DND-41 (cell line): ENCODE measurements at regions not wholly inside any gene's neighbourhood (a gene's known extent, or its start where the extent isn't known, plus 50 kb on each side); places are given as distances from the start of the nearest gene placed in this dataset.

Experiments
- ATAC-seq: fragments of 200-7000 bp; cut with Tn5 transposase; 3 replicates; pipeline ENCODE4 v1.9.1; 2021; ENCODE audit warnings: low read depth; ENCODE audit not compliant: insufficient read depth
- DNase-seq: peaks from one replicate; pipeline ENCODE4 v3.0.0-alpha.2; 2020
- H2AFZ ChIP-seq: 2 replicates; pipeline ENCODE4 v1.6.0; 2012; ENCODE audit warnings: low read depth, low read length
- H3K27ac ChIP-seq: 2 replicates; pipeline ENCODE4 v1.5.1; 2012; ENCODE audit warnings: low read length, inconsistent platforms
- H3K27me3 ChIP-seq: fragments of 200-600 bp; sonication (generic); 2 replicates; pipeline ENCODE4 v1.6.0; 2012; ENCODE audit warnings: low read length, mild to moderate bottlenecking, inconsistent platforms; ENCODE audit not compliant: insufficient read depth, poor library complexity
- H3K36me3 ChIP-seq: 2 replicates; pipeline ENCODE4 v1.5.1; 2012; ENCODE audit warnings: low read length, inconsistent platforms; ENCODE audit not compliant: insufficient read depth
- H3K4me1 ChIP-seq: 2 replicates; pipeline ENCODE4 v1.5.1; 2012; ENCODE audit warnings: mild to moderate bottlenecking, low read length; ENCODE audit not compliant: insufficient read depth
- H3K4me2 ChIP-seq: 2 replicates; pipeline ENCODE4 v1.6.0; 2012; ENCODE audit warnings: mild to moderate bottlenecking, moderate library complexity, low read length, inconsistent platforms; ENCODE audit not compliant: insufficient read depth
- H3K4me3 ChIP-seq, 2 experiments: fragments of 200-600 bp in 1 of 2; shearing (Covaris generic) in 1 of 2; 2 replicates each; pipeline ENCODE4 v1.5.1; 2012 to 2016; ENCODE audit warnings: inconsistent platforms in 2 of 2, low read length in 2 of 2, mild to moderate bottlenecking in 2 of 2, low read depth in 1 of 2, moderate library complexity in 1 of 2
- H3K79me2 ChIP-seq: 2 replicates; pipeline ENCODE4 v1.6.0; 2012; ENCODE audit warnings: low read length, inconsistent platforms; ENCODE audit not compliant: insufficient read depth
- H3K9ac ChIP-seq: 2 replicates; pipeline ENCODE4 v1.6.0; 2012; ENCODE audit warnings: low read depth, mild to moderate bottlenecking, inconsistent platforms, low read length, moderate library complexity
- H3K9me3 ChIP-seq: 2 replicates; pipeline ENCODE4 v1.5.1; 2012; ENCODE audit warnings: low read length, moderate library complexity, mild to moderate bottlenecking, inconsistent platforms; ENCODE audit not compliant: insufficient read depth, severe bottlenecking
- H4K20me1 ChIP-seq: 2 replicates; pipeline ENCODE4 v1.6.0; 2012; ENCODE audit warnings: low read length; ENCODE audit not compliant: insufficient read depth
- CTCF ChIP-seq: IDR thresholded peaks from 2 replicates; pipeline ENCODE4 v1.5.1; 2012; ENCODE audit warnings: borderline replicate concordance, low read length, moderate library complexity, mild to moderate bottlenecking; ENCODE audit not compliant: poor library complexity, severe bottlenecking; ENCODE audit errors: extremely low read depth
- EZH2 ChIP-seq: IDR thresholded peaks from 3 replicates; pipeline ENCODE4 v1.6.1; 2012; ENCODE audit warnings: borderline replicate concordance, low read depth, mild to moderate bottlenecking, moderate library complexity, low read length, inconsistent platforms; ENCODE audit not compliant: severe bottlenecking

GRCh38 chr6:137653706-137654059 lies 159.5 kb upstream of the OLIG3 start:
- Histone ChIP-seq H3K9me3 (no peaks in the 10 kb centered on the region), H3K27me3 (no peaks in the 10 kb centered on the region), H3K4me1 (peaks cover 59% of the 10 kb centered on the region), H3K27ac (peak overlapping the region; percentile 63), H4K20me1 (no peaks in the 10 kb centered on the region), H3K4me3 (no peak overlapping the region), H3K36me3 (no peaks in the 10 kb centered on the region), H3K4me2 (no peak overlapping the region), H3K79me2 (no peaks in the 10 kb centered on the region), H2AFZ (no peak overlapping the region), H3K9ac (no peak overlapping the region)
- DNase-seq = no peak
- ATAC-seq = no peak
- TF ChIP-seq EZH2 (no peak), CTCF (no peak)

GRCh38 chr6:137654365-137654981 lies 160.3 kb upstream of the OLIG3 start:
- DNase-seq = no peak
- H3K9me3 ChIP-seq = no peaks in the 10 kb centered on the region
- no peak overlapping the region for H3K4me2 ChIP-seq
- no peaks in the 10 kb centered on the region for H3K27me3 ChIP-seq
- H4K20me1 ChIP-seq = no peaks in the 10 kb centered on the region
- no peaks in the 10 kb centered on the region for H3K79me2 ChIP-seq
- H3K4me1 ChIP-seq = peaks cover 64% of the 10 kb centered on the region
- H3K36me3 ChIP-seq = no peaks in the 10 kb centered on the region
- TF ChIP-seq CTCF = no peak
- TF ChIP-seq EZH2 = no peak
- peak overlapping the region; percentile 94; the same call in 1 of the 2 replicates for H3K27ac ChIP-seq
- H3K9ac ChIP-seq = no peak overlapping the region
- ATAC-seq = no peak
- H2AFZ ChIP-seq = no peak overlapping the region
- H3K4me3 ChIP-seq = no peak overlapping the region

- H3K4me3 ChIP-seq = no peak overlapping the region
- H2AFZ ChIP-seq = no peak overlapping the region
- H3K9me3 ChIP-seq = no peaks in the 10 kb centered on the region
- no peaks in the 10 kb centered on the region for H3K36me3 ChIP-seq
- H3K4me1 ChIP-seq = peaks cover 72% of the 10 kb centered on the region
- no peaks in the 10 kb centered on the region for H3K79me2 ChIP-seq
- no peaks in the 10 kb centered on the region for H3K27me3 ChIP-seq
- no peak for TF ChIP-seq CTCF
- TF ChIP-seq EZH2 = no peak
- H3K27ac ChIP-seq = peak overlapping the region; percentile 94
- H3K4me2 ChIP-seq = no peak overlapping the region
- DNase-seq (no peak), ATAC-seq (no peak)
- H4K20me1 ChIP-seq = no peaks in the 10 kb centered on the region
- H3K9ac ChIP-seq = peak overlapping the region; percentile 64; the same call in 1 of the 2 replicates
Observed at GRCh38 chr6:137655291-137655690, 161.1 kb upstream of the OLIG3 start.

GRCh38 chr6:137656735-137657134 lies 162.5 kb upstream of the OLIG3 start:
- peak; percentile 6 for TF ChIP-seq CTCF
- no peak for TF ChIP-seq EZH2
- peaks cover 77% of the 10 kb centered on the region for H3K4me1 ChIP-seq
- H3K9me3 ChIP-seq = no peaks in the 10 kb centered on the region
- H3K27me3 ChIP-seq = no peaks in the 10 kb centered on the region
- H4K20me1 ChIP-seq = no peaks in the 10 kb centered on the region
- DNase-seq (peak; percentile 72), ATAC-seq (peak; percentile 70)
- H3K27ac ChIP-seq = peak overlapping the region; percentile 94
- H3K4me3 ChIP-seq = peak overlapping the region in 1 of 2 experiments; percentile 0; a peak in 1 of 4 replicates
- H3K79me2 ChIP-seq = no peaks in the 10 kb centered on the region
- H2AFZ ChIP-seq = peak overlapping the region; percentile 18; the same call in 1 of the 2 replicates
- H3K9ac ChIP-seq = peak overlapping the region; percentile 64
- peak overlapping the region; percentile 24 for H3K4me2 ChIP-seq
- no peaks in the 10 kb centered on the region for H3K36me3 ChIP-seq
